Esophagus muscularis mucosa (tissue), 3 donors: ENCODE measurements at regions not wholly inside any gene's neighbourhood (a gene's known extent, or its start where the extent isn't known, plus 50 kb on each side); places are given as distances from the start of the nearest gene placed in this dataset.

Experiments
- POLR2A ChIP-seq: fragments of 450-650 bp; IDR thresholded peaks from one replicate; pipeline ENCODE4 v1.6.1; 2017; ENCODE audit warnings: antibody characterized with exemption, moderate library complexity, mild to moderate bottlenecking, low read depth
- POLR2AphosphoS5 ChIP-seq, 2 donors: sonication (generic); formaldehyde crosslinking; IDR thresholded peaks; one replicate each; pipeline ENCODE4 v1.6.1; 2017; ENCODE audit warnings: antibody characterized with exemption in 2 of 2
- TF ChIP-seq, protein P1 (sequence below), 3 experiments: fragments of 200-600 bp in 2 of 3; fragments of 450-650 bp in 1 of 3; sonication (generic) in 2 of 3; IDR thresholded peaks; one replicate each; pipeline ENCODE4 v1.5.1; 2017 to 2019; ENCODE audit warnings: antibody characterized with exemption in 3 of 3, mild to moderate bottlenecking in 2 of 3, moderate library complexity in 1 of 3

DNA sequence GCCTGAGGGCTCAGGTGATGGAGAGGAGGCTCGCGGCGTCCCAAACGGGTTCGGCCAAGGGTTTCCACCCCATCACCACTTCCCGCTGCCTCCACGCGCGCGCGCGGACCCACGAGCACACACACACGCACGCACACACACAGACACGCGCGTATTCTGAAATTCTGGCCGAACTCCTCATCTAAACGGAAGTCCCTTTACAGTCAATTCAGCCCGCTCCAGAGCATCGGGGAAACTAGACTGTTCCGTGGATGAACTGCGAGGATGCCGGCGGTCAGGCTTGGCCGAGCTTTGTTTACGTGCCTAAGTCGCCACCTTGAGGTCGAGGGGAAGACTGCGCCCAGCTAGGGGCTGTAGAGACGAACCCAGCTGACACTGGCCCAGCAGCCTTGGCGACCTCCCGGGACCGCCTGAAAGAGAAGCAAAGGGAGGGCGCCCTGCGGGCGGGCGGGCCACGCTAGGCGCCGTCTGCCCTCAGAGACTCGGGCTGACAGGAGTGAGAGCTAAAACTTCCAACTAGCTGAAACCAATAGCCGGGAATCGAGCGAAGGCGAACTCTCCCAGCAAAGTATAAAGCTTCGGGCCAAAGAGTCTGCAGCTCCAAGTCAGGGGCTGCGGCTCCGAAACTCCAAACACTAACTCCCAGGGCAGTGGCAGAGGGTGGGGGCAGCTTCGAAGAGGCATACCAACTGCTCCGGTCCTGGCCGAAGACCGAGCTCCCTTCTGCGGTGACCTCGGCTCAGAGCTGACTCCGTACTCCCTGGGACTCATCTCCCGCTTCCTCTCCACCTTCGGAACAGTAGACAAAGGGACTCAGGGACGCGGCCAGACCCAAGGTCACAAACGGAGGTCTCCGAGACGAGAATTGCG, 124.7 kb upstream of the C11orf58 start:
- TF ChIP-seq, protein P1, sequence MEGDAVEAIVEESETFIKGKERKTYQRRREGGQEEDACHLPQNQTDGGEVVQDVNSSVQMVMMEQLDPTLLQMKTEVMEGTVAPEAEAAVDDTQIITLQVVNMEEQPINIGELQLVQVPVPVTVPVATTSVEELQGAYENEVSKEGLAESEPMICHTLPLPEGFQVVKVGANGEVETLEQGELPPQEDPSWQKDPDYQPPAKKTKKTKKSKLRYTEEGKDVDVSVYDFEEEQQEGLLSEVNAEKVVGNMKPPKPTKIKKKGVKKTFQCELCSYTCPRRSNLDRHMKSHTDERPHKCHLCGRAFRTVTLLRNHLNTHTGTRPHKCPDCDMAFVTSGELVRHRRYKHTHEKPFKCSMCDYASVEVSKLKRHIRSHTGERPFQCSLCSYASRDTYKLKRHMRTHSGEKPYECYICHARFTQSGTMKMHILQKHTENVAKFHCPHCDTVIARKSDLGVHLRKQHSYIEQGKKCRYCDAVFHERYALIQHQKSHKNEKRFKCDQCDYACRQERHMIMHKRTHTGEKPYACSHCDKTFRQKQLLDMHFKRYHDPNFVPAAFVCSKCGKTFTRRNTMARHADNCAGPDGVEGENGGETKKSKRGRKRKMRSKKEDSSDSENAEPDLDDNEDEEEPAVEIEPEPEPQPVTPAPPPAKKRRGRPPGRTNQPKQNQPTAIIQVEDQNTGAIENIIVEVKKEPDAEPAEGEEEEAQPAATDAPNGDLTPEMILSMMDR (IDR thresholded peaks at IDR 0.05), result peak; percentile 77 to 91 (median 85)
- TF ChIP-seq POLR2A (no peak), POLR2AphosphoS5 (IDR thresholded peaks at IDR 0.05) (peak in 1 of 2 donors; percentile 53)
